SK-N-SH (cell line): ENCODE measurements at regions not wholly inside any gene's neighbourhood (a gene's known extent, or its start where the extent isn't known, plus 50 kb on each side); places are given as distances from the start of the nearest gene placed in this dataset.

ENCODE experiments used
- EP300 ChIP-seq, 2 experiments: IDR thresholded peaks; 2 replicates each; pipeline versions ENCODE4 v1.4.0 to v1.6.1; 2012; ENCODE audit warnings: borderline replicate concordance in 1 of 2, low read depth in 1 of 2, low read length in 1 of 2
- RXRA ChIP-seq: IDR thresholded peaks from 2 replicates; pipeline ENCODE4 v1.4.0; 2012; ENCODE audit warnings: low read depth, mild to moderate bottlenecking, borderline replicate concordance
- YY1 ChIP-seq: IDR thresholded peaks from 2 replicates; pipeline ENCODE4 v1.4.0; 2012; ENCODE audit warnings: low read depth, mild to moderate bottlenecking
- TF ChIP-seq, protein P1 (sequence below): IDR thresholded peaks from 2 replicates; pipeline ENCODE4 v1.4.0; 2012; ENCODE audit warnings: low read depth

DNA sequence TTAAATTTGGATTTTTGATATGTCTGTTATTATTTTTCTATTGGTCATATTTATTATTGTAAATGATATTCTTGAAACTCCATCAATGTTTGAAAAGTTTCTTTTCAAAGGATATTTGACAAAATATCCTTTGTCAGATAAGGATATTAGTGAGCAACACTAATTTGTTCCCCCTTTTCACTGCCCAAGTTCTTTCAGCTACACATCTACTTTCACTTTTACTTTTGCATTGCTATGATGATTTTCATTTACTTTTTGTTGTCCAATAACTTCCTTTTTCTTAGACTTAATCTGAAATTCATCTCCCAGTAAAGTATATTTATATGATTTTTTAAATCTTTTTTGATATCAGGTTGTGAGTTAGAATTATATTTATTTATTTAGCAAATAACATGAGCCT, 542.3 kb upstream of the ADGRL3 start:
- no peak for TF ChIP-seq EP300 (IDR thresholded peaks at IDR 0.05; ENCODE audit: borderline replicate concordance in 1 of 2, low read depth in 1 of 2, low read length in 1 of 2)
- TF ChIP-seq RXRA = no peak
- TF ChIP-seq YY1 = no peak
- TF ChIP-seq, protein P1, sequence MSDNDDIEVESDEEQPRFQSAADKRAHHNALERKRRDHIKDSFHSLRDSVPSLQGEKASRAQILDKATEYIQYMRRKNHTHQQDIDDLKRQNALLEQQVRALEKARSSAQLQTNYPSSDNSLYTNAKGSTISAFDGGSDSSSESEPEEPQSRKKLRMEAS = no peak
